Neural progenitor cell (in vitro differentiated cells): ENCODE measurements at regions not wholly inside any gene's neighbourhood (a gene's known extent, or its start where the extent isn't known, plus 50 kb on each side); places are given as distances from the start of the nearest gene placed in this dataset.

Experiments used
- DNase-seq: peaks from one replicate; pipeline ENCODE4 v3.0.0-alpha.2; 2016; ENCODE audit warnings: low spot score
- H2AFZ ChIP-seq: fragments of 200-600 bp; sonication (generic); replicated peaks from 2 replicates; pipeline ENCODE4 v1.6.1; 2016; ENCODE audit warnings: antibody characterized with exemption
- H3F3A ChIP-seq: fragments of 200-600 bp; sonication (generic); 2 replicates; pipeline ENCODE4 v1.6.1; 2016; ENCODE audit warnings: antibody characterized with exemption, low read depth
- H3K27ac ChIP-seq: fragments of 200-600 bp; sonication (generic); 2 replicates; pipeline ENCODE4 v1.5.1; 2016; ENCODE audit warnings: mild to moderate bottlenecking
- H3K27me3 ChIP-seq: fragments of 200-600 bp; sonication (generic); 2 replicates; pipeline ENCODE4 v1.6.1; 2016; ENCODE audit warnings: mild to moderate bottlenecking, moderate library complexity
- H3K36me3 ChIP-seq: fragments of 200-600 bp; sonication (generic); 2 replicates; pipeline ENCODE4 v1.5.1; 2016
- H3K4me1 ChIP-seq: fragments of 200-600 bp; sonication (generic); 2 replicates; pipeline ENCODE4 v1.6.1; 2016; ENCODE audit warnings: mixed run types
- H3K4me2 ChIP-seq: fragments of 200-600 bp; sonication (generic); 2 replicates; pipeline ENCODE4 v1.6.1; 2016
- H3K4me3 ChIP-seq: fragments of 200-600 bp; sonication (generic); 2 replicates; pipeline ENCODE4 v1.5.1; 2016
- H3K79me2 ChIP-seq: fragments of 200-600 bp; sonication (generic); 2 replicates; pipeline ENCODE4 v1.6.1; 2016; ENCODE audit warnings: low read depth
- H3K9ac ChIP-seq: fragments of 200-600 bp; sonication (generic); 2 replicates; pipeline ENCODE4 v1.6.1; 2016
- H3K9me3 ChIP-seq: fragments of 200-600 bp; sonication (generic); 2 replicates; pipeline ENCODE4 v1.5.1; 2016; ENCODE audit warnings: low read depth
- H4K20me1 ChIP-seq: fragments of 200-600 bp; sonication (generic); 2 replicates; pipeline ENCODE4 v1.6.1; 2016; ENCODE audit warnings: low read depth
- H3K27ac Mint-ChIP-seq: 3 replicates; pipeline ENCODE4 v1.8.0; 2021; ENCODE audit warnings: mixed read lengths
- H3K27me3 Mint-ChIP-seq: 2 replicates; pipeline ENCODE4 v1.8.0; 2022; ENCODE audit warnings: low read depth, mild to moderate bottlenecking, inconsistent platforms, moderate library complexity, mixed read lengths; ENCODE audit not compliant: insufficient read depth
- H3K36me3 Mint-ChIP-seq: 3 replicates; pipeline ENCODE4 v1.8.0; 2021; ENCODE audit warnings: mixed read lengths
- H3K4me1 Mint-ChIP-seq: 3 replicates; pipeline ENCODE4 v1.8.0; 2021; ENCODE audit warnings: mixed read lengths
- H3K4me3 Mint-ChIP-seq: 3 replicates; pipeline ENCODE4 v1.8.0; 2021; ENCODE audit warnings: mild to moderate bottlenecking, moderate library complexity, mixed read lengths
- H3K9me3 Mint-ChIP-seq: 3 replicates; pipeline ENCODE4 v1.8.0; 2020; ENCODE audit warnings: mixed read lengths
- CTCF ChIP-seq: fragments of 200-600 bp; sonication (generic); IDR thresholded peaks from 2 replicates; pipeline ENCODE4 v1.5.1; 2017; ENCODE audit warnings: antibody characterized with exemption, mild to moderate bottlenecking
- EZH2 ChIP-seq: fragments of 200-600 bp; sonication (generic); IDR thresholded peaks from 2 replicates; pipeline ENCODE4 v1.6.1; 2017; ENCODE audit warnings: antibody characterized with exemption, mild to moderate bottlenecking, moderate library complexity
- EZH2phosphoT487 ChIP-seq: fragments of 200-600 bp; sonication (generic); IDR thresholded peaks from 2 replicates; pipeline ENCODE4 v1.6.1; 2017; ENCODE audit warnings: antibody characterized with exemption

DNA sequence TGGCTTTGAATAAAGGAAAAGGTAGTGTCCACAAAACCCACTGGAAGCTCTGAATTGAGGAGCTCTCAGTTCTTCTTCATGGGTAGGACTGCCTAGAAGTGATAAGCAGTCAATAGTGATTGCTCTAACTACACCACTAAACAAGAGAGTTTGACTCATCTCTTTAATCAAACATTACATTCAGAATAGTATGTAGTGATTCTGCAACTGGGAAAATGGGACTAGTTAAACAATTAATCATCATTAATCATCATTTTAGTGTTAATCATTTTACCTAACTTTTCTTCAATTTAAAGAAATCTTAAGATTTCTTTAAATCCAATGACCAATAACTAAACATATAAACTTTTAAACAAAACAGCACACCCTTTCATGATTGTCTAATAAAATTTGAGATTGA is 484.0 kb upstream of the FZD8 start:
- H3K9me3 ChIP-seq, result no peaks in the 10 kb centered on the region
- H3K4me1 Mint-ChIP-seq, result no peaks in the 10 kb centered on the region

DNA sequence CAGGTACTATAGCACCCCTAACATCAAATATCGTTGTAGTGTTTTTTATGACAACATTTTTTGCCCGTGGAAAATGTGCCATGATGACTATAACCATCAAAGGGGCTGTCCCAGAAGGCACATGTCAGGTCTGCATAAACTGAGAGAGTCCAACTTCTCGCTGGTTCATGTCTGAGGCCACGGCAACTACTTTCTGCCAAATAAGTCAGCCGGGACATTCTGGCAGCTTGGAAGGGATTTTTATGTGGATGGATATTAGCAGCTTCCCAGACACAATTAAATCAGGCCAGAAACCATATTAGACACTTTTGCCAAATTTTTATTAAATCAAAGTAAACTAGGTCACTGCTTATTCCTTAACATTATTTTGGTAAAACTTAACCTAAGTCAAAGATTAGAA is 477.4 kb upstream of the FZD8 start:
- H3K9me3 ChIP-seq, result no peaks in the 10 kb centered on the region
- no peaks in the 10 kb centered on the region for H3K79me2 ChIP-seq
- no peaks in the 10 kb centered on the region for H3K27me3 ChIP-seq
- Mint-ChIP-seq H3K4me1 (no peaks in the 10 kb centered on the region), H3K36me3 (no peaks in the 10 kb centered on the region), H3K4me3 (no peak overlapping the region), H3K9me3 (no peaks in the 10 kb centered on the region), H3K27ac (no peak overlapping the region), H3K27me3 (peaks cover 3% of the 10 kb centered on the region)
- H2AFZ ChIP-seq, result no peak overlapping the region
- no peak overlapping the region for H3K9ac ChIP-seq
- no peak overlapping the region for H3K27ac ChIP-seq
- no peak overlapping the region for H3K4me2 ChIP-seq
- no peaks in the 10 kb centered on the region for H3K36me3 ChIP-seq
- no peak for TF ChIP-seq EZH2
- no peak for TF ChIP-seq CTCF
- no peak for TF ChIP-seq EZH2phosphoT487
- no peaks in the 10 kb centered on the region for H4K20me1 ChIP-seq
- no peak for DNase-seq
- no peak overlapping the region for H3K4me3 ChIP-seq
- H3F3A ChIP-seq, result no peaks in the 10 kb centered on the region
- peaks cover 9% of the 10 kb centered on the region for H3K4me1 ChIP-seq

More for the DNA sequence above, 484.0 kb upstream of the FZD8 start:
- H3K36me3 ChIP-seq, result no peaks in the 10 kb centered on the region
- H3K9ac ChIP-seq, result no peak overlapping the region
- H3K79me2 ChIP-seq, result no peaks in the 10 kb centered on the region
- H3K4me3 Mint-ChIP-seq, result no peak overlapping the region
- no peaks in the 10 kb centered on the region for H3F3A ChIP-seq
- no peak overlapping the region for H3K4me3 ChIP-seq
- no peak overlapping the region for H3K27ac ChIP-seq
- no peak overlapping the region for H3K27ac Mint-ChIP-seq
- H3K4me2 ChIP-seq, result no peak overlapping the region
- H3K27me3 Mint-ChIP-seq, result no peaks in the 10 kb centered on the region
- no peaks in the 10 kb centered on the region for H3K4me1 ChIP-seq
- H3K27me3 ChIP-seq, result no peaks in the 10 kb centered on the region
- no peaks in the 10 kb centered on the region for H3K36me3 Mint-ChIP-seq
- H4K20me1 ChIP-seq, result no peaks in the 10 kb centered on the region
- no peak for DNase-seq
- no peak for TF ChIP-seq EZH2phosphoT487
- no peak for TF ChIP-seq EZH2
- H2AFZ ChIP-seq, result no peak overlapping the region
- no peaks in the 10 kb centered on the region for H3K9me3 Mint-ChIP-seq

- Histone ChIP-seq H3K79me2 (no peaks in the 10 kb centered on the region), H2AFZ (no peak overlapping the region), H3K27me3 (no peaks in the 10 kb centered on the region), H4K20me1 (no peaks in the 10 kb centered on the region), H3K27ac (no peak overlapping the region), H3K4me3 (no peak overlapping the region), H3K4me1 (peaks cover 9% of the 10 kb centered on the region), H3F3A (no peaks in the 10 kb centered on the region), H3K9ac (no peak overlapping the region), H3K9me3 (no peaks in the 10 kb centered on the region), H3K36me3 (no peaks in the 10 kb centered on the region), H3K4me2 (no peak overlapping the region)
- Mint-ChIP-seq H3K27ac (no peak overlapping the region), H3K36me3 (no peaks in the 10 kb centered on the region), H3K9me3 (no peaks in the 10 kb centered on the region), H3K27me3 (peaks cover 3% of the 10 kb centered on the region), H3K4me1 (no peaks in the 10 kb centered on the region), H3K4me3 (no peak overlapping the region)
- TF ChIP-seq EZH2phosphoT487, result no peak
- no peak for TF ChIP-seq CTCF
- DNase-seq, result no peak
These were observed 476.2 kb upstream of the FZD8 start for GRCh38 chr10:36118314-36118713.

DNA sequence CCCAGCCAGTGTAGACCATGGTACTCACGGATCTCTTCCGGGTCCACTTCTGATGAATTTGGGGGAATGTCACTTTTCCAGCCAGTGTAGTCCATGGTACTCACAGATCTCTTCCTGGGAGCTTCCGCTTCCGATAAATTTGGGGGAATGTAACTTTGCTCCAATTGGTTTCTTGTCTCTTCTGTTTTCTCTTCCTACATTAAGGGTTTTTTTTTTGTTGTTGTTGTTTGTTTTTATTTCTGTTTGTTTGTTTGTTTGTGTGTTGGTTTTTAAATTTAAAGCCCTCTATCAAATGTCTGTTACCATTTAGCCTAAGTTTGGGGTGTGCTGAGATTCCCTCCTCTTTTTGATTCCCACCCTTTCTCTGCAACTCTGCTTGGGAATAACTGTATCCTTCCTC is 475.8 kb upstream of the FZD8 start:
- no peak overlapping the region for H3K9ac ChIP-seq
- no peaks in the 10 kb centered on the region for H3K9me3 Mint-ChIP-seq
- H3K9me3 ChIP-seq, result no peaks in the 10 kb centered on the region
- no peaks in the 10 kb centered on the region for H3K27me3 ChIP-seq
- H2AFZ ChIP-seq, result no peak overlapping the region
- H3K4me3 Mint-ChIP-seq, result no peak overlapping the region
- H3K4me1 ChIP-seq, result peaks cover 9% of the 10 kb centered on the region
- H3K36me3 Mint-ChIP-seq, result no peaks in the 10 kb centered on the region
- H3K4me2 ChIP-seq, result no peak overlapping the region
- H3F3A ChIP-seq, result no peaks in the 10 kb centered on the region
- H3K27ac Mint-ChIP-seq, result no peak overlapping the region
- no peak overlapping the region for H3K27ac ChIP-seq
- H3K79me2 ChIP-seq, result no peaks in the 10 kb centered on the region
- no peaks in the 10 kb centered on the region for H3K36me3 ChIP-seq
- H3K4me3 ChIP-seq, result no peak overlapping the region
- no peaks in the 10 kb centered on the region for H3K4me1 Mint-ChIP-seq
- TF ChIP-seq EZH2phosphoT487 (no peak), EZH2 (no peak)
- peaks cover 3% of the 10 kb centered on the region for H3K27me3 Mint-ChIP-seq
- no peak for DNase-seq
- H4K20me1 ChIP-seq, result no peaks in the 10 kb centered on the region
